ENCODE measurements at regions not wholly inside any gene's neighbourhood (a gene's known extent, or its start where the extent isn't known, plus 50 kb on each side); places are given as distances from the start of the nearest gene placed in this dataset.

- H3K9ac ChIP-seq (ENCODE audit: low read length), result no peak overlapping the region
- ChIA-PET POLR2A (no interaction called here), CTCF (no interaction called here), RAD21 (ENCODE audit: low non-redundant PET in 1 of 2, low total read pairs in 2 of 2, uncharacterized antibody in 2 of 2, unreplicated experiment in 2 of 2) (no interaction called here)
- BruUV-seq (replicated peaks), result no TSS peak
- no peak overlapping the region for H2AFZ ChIP-seq (ENCODE audit: low read depth, low read length, poor library complexity, severe bottlenecking)
- no peaks in the 10 kb centered on the region for H3K79me2 ChIP-seq (ENCODE audit: insufficient read depth, low read length)
- H3K36me3 ChIP-seq (ENCODE audit: control insufficient read depth in 1 of 2, insufficient read depth in 2 of 2, low read length in 2 of 2), result no peaks in the 10 kb centered on the region
- no peaks in the 10 kb centered on the region for H3K4me1 ChIP-seq (ENCODE audit: control insufficient read depth in 1 of 2, insufficient read depth in 2 of 2, low read length in 2 of 2)
- intact Hi-C loops (cut with micrococcal nuclease), result no loop called here
- no peak overlapping the region for H3K4me3 ChIP-seq (replicated peaks in 1 of 2; ENCODE audit: low read depth in 1 of 2, low read length in 2 of 2)
- H3K27ac ChIP-seq (ENCODE audit: low read depth, low read length), result no peak overlapping the region
- TF ChIP-seq CEBPB (IDR thresholded peaks at IDR 0.05; ENCODE audit: low read depth) (no peak), MAX (IDR thresholded peaks at IDR 0.05) (no peak), REST (IDR thresholded peaks at IDR 0.05; ENCODE audit: low read depth) (no peak), EZH2phosphoT487 (IDR thresholded peaks at IDR 0.05; ENCODE audit: borderline replicate concordance) (no peak), FOSL1 (IDR thresholded peaks at IDR 0.05; ENCODE audit: low read depth) (no peak), ZBTB33 (IDR thresholded peaks at IDR 0.05; ENCODE audit: extremely low read depth, insufficient replicate concordance, low read length) (no peak), TCF7L2 (IDR thresholded peaks at IDR 0.05; ENCODE audit: borderline replicate concordance, extremely low read depth, insufficient read depth, insufficient read length) (no peak), RAD21 (IDR thresholded peaks at IDR 0.05; ENCODE audit: low read depth) (no peak), POLR2AphosphoS5 (IDR thresholded peaks at IDR 0.05; ENCODE audit: low read depth, low read length) (no peak), CTCF (IDR thresholded peaks at IDR 0.05 in 2 of 3, conservative IDR thresholded peaks at IDR 0.05 in 1 of 3; ENCODE audit: borderline replicate concordance in 1 of 3, insufficient read depth in 1 of 3, low read depth in 2 of 3, low read length in 2 of 3) (no peak), JUND (IDR thresholded peaks at IDR 0.05) (no peak), ZFX (IDR thresholded peaks at IDR 0.05) (no peak), ELF1 (IDR thresholded peaks at IDR 0.05; ENCODE audit: borderline replicate concordance, low read depth) (no peak), EZH2 (IDR thresholded peaks at IDR 0.05) (no peak)
- H3K9me3 ChIP-seq (ENCODE audit: control insufficient read depth in 1 of 2, insufficient read depth in 1 of 2, low read depth in 1 of 2, low read length in 2 of 2), result no peaks in the 10 kb centered on the region
- ATAC-seq (no peak), DNase-seq (ENCODE audit: low read depth, low spot score) (no peak)
- H3K9me2 ChIP-seq (ENCODE audit: insufficient read depth), result no peaks in the 10 kb centered on the region
- no peaks in the 10 kb centered on the region for H3K27me3 ChIP-seq (ENCODE audit: insufficient read depth, low read length)
- no peak overlapping the region for H3K4me2 ChIP-seq (ENCODE audit: low read length)
- H4K20me1 ChIP-seq (ENCODE audit: insufficient read depth), result no peaks in the 10 kb centered on the region
Observed at GRCh38 chr1:63261736-63262458, 60.5 kb upstream of the FOXD3 start.
